SK-N-SH treated with all-trans-retinoic acid at 6 μM for 48 hours (cell line): ENCODE measurements at regions not wholly inside any gene's neighbourhood (a gene's known extent, or its start where the extent isn't known, plus 50 kb on each side); places are given as distances from the start of the nearest gene placed in this dataset.

Experiments
- ATAC-seq: fragments of 200-7000 bp; cut with Tn5 transposase; 3 replicates; pipeline ENCODE4 v1.9.1; 2020; ENCODE audit warnings: mild to moderate bottlenecking, moderate library complexity
- ARNTL ChIP-seq: fragments of 450-650 bp; formaldehyde crosslinking; IDR thresholded peaks from 2 replicates; pipeline ENCODE4 v1.5.0; 2020; ENCODE audit warnings: low read depth, mild to moderate bottlenecking, moderate library complexity, borderline replicate concordance
- BACH2 ChIP-seq: fragments of 250-450 bp; sonication (Bioruptor Pico); IDR thresholded peaks from 2 replicates; pipeline ENCODE4 v1.9.0; 2021; ENCODE audit warnings: mild to moderate bottlenecking, borderline replicate concordance
- CREB5 ChIP-seq: fragments of 250-450 bp; sonication (Bioruptor Pico); IDR thresholded peaks from 2 replicates; pipeline ENCODE4 v1.5.1; 2020; ENCODE audit warnings: low read depth, mild to moderate bottlenecking, moderate library complexity
- CSDC2 ChIP-seq: fragments of 250-450 bp; sonication (Bioruptor Pico); IDR thresholded peaks from 2 replicates; pipeline ENCODE4 v1.5.0; 2020; ENCODE audit warnings: mild to moderate bottlenecking, moderate library complexity
- CSRNP3 ChIP-seq: fragments of 250-450 bp; sonication (Bioruptor Pico); IDR thresholded peaks from 2 replicates; pipeline ENCODE4 v1.5.1; 2021; ENCODE audit warnings: mild to moderate bottlenecking, moderate library complexity
- ESRRG ChIP-seq: fragments of 250-450 bp; sonication (Bioruptor Pico); IDR thresholded peaks from 2 replicates; pipeline ENCODE4 v1.6.1; 2021; ENCODE audit warnings: mild to moderate bottlenecking
- GLIS3 ChIP-seq: fragments of 250-450 bp; sonication (Bioruptor Pico); IDR thresholded peaks from 2 replicates; pipeline ENCODE4 v1.5.0; 2020; ENCODE audit warnings: mild to moderate bottlenecking, moderate library complexity
- OSR1 ChIP-seq: fragments of 250-450 bp; sonication (Bioruptor Pico); IDR thresholded peaks from 2 replicates; pipeline ENCODE4 v1.8.0; 2022; ENCODE audit warnings: moderate library complexity, mild to moderate bottlenecking, inconsistent platforms
- POU6F1 ChIP-seq: fragments of 250-450 bp; sonication (Bioruptor Pico); IDR thresholded peaks from 2 replicates; pipeline ENCODE4 v1.8.0; 2021; ENCODE audit warnings: low read depth, mild to moderate bottlenecking, moderate library complexity, borderline replicate concordance
- RARB ChIP-seq: fragments of 250-450 bp; sonication (Bioruptor Pico); IDR thresholded peaks from 2 replicates; pipeline ENCODE4 v1.8.0; 2021; ENCODE audit warnings: mild to moderate bottlenecking, moderate library complexity
- TOX ChIP-seq: fragments of 250-450 bp; sonication (Bioruptor Pico); IDR thresholded peaks from 2 replicates; pipeline ENCODE4 v1.8.0; 2021; ENCODE audit warnings: mild to moderate bottlenecking, moderate library complexity, borderline replicate concordance
- TSHZ2 ChIP-seq: fragments of 250-450 bp; sonication (Bioruptor Pico); IDR thresholded peaks from 2 replicates; pipeline ENCODE4 v1.5.0; 2020; ENCODE audit warnings: mild to moderate bottlenecking, moderate library complexity
- ZC3H10 ChIP-seq: fragments of 250-450 bp; sonication (Bioruptor Pico); IDR thresholded peaks from 2 replicates; pipeline ENCODE4 v1.5.1; 2021; ENCODE audit warnings: mild to moderate bottlenecking, moderate library complexity
- ZFP3 ChIP-seq: fragments of 250-450 bp; sonication (Bioruptor Pico); IDR thresholded peaks from 2 replicates; pipeline ENCODE4 v1.5.0; 2020; ENCODE audit warnings: mild to moderate bottlenecking, moderate library complexity
- ZFP30 ChIP-seq: fragments of 450-650 bp; formaldehyde crosslinking; IDR thresholded peaks from 2 replicates; pipeline ENCODE4 v1.5.0; 2022; ENCODE audit warnings: mild to moderate bottlenecking, moderate library complexity
- ZNF565 ChIP-seq: fragments of 450-650 bp; formaldehyde crosslinking; conservative IDR thresholded peaks from 2 replicates; pipeline ENCODE4 v1.5.0; 2020; ENCODE audit warnings: low read depth, mild to moderate bottlenecking, moderate library complexity
- ZNF70 ChIP-seq: fragments of 450-650 bp; formaldehyde crosslinking; IDR thresholded peaks from 2 replicates; pipeline ENCODE4 v1.5.0; 2020; ENCODE audit warnings: mild to moderate bottlenecking, moderate library complexity
- TF ChIP-seq, protein P1 (sequence below): fragments of 250-450 bp; sonication (Bioruptor Pico); IDR thresholded peaks from 2 replicates; pipeline ENCODE4 v1.8.0; 2020; ENCODE audit warnings: mild to moderate bottlenecking, moderate library complexity, borderline replicate concordance

- no peak for TF ChIP-seq GLIS3 (CRISPR knock-in tag)
- TF ChIP-seq, protein P1, sequence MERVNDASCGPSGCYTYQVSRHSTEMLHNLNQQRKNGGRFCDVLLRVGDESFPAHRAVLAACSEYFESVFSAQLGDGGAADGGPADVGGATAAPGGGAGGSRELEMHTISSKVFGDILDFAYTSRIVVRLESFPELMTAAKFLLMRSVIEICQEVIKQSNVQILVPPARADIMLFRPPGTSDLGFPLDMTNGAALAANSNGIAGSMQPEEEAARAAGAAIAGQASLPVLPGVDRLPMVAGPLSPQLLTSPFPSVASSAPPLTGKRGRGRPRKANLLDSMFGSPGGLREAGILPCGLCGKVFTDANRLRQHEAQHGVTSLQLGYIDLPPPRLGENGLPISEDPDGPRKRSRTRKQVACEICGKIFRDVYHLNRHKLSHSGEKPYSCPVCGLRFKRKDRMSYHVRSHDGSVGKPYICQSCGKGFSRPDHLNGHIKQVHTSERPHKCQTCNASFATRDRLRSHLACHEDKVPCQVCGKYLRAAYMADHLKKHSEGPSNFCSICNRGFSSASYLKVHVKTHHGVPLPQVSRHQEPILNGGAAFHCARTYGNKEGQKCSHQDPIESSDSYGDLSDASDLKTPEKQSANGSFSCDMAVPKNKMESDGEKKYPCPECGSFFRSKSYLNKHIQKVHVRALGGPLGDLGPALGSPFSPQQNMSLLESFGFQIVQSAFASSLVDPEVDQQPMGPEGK (CRISPR knock-in tag): no peak
- TF ChIP-seq, all 23 proteins: peak for 0
These were observed 893.3 kb downstream of the FLRT2 start (continued) for GRCh38 chr14:86423214-86423613.

- ATAC-seq: no peak
- TF ChIP-seq ZNF565 (CRISPR knock-in tag): no peak
- no peak for TF ChIP-seq OSR1 (CRISPR knock-in tag)
- no peak for TF ChIP-seq CREB5
- no peak for TF ChIP-seq TSHZ2 (CRISPR knock-in tag)
- TF ChIP-seq GLIS3 (CRISPR knock-in tag): no peak
- TF ChIP-seq TOX: no peak
- no peak for TF ChIP-seq CSDC2 (CRISPR knock-in tag)
- TF ChIP-seq CSRNP3 (CRISPR knock-in tag): no peak
- TF ChIP-seq ESRRG: no peak
- no peak for TF ChIP-seq RARB (CRISPR knock-in tag)
- no peak for TF ChIP-seq ARNTL
- no peak for TF ChIP-seq POU6F1
- no peak for TF ChIP-seq ZNF70 (CRISPR knock-in tag)
- no peak for TF ChIP-seq ZC3H10
- no peak for TF ChIP-seq ZFP30 (CRISPR knock-in tag)
- no peak for TF ChIP-seq ZFP3 (CRISPR knock-in tag)
- TF ChIP-seq, all 23 proteins: peak for 0
These were observed 890.2 kb downstream of the FLRT2 start for GRCh38 chr14:86420131-86420530.

GRCh38 chr14:86414146-86414545 is 884.2 kb downstream of the FLRT2 start:
- TF ChIP-seq ZNF70 (CRISPR knock-in tag): no peak
- TF ChIP-seq ZNF565 (CRISPR knock-in tag): no peak
- TF ChIP-seq ESRRG: no peak
- no peak for TF ChIP-seq OSR1 (CRISPR knock-in tag)
- TF ChIP-seq ARNTL: no peak
- TF ChIP-seq CSRNP3 (CRISPR knock-in tag): no peak
- TF ChIP-seq RARB (CRISPR knock-in tag): no peak
- TF ChIP-seq POU6F1: no peak
- TF ChIP-seq ZFP30 (CRISPR knock-in tag): no peak
- TF ChIP-seq BACH2 (CRISPR knock-in tag): no peak
- no peak for ATAC-seq
